Caco-2 (cell line): ENCODE measurements at regions not wholly inside any gene's neighbourhood (a gene's known extent, or its start where the extent isn't known, plus 50 kb on each side); places are given as distances from the start of the nearest gene placed in this dataset.

Source experiments
- BruUV-seq: library from RNA; stranded (reverse); fragments of 400-500 nt; replicated peaks from 2 replicates; lab custom pipeline; 2021; lab: Mats Ljungman, UMichigan
- CTCF ChIA-PET: fragments of 300-600 bp; sonication (Branson Sonifier 250); formaldehyde crosslinking; loops from one replicate; lab custom pipeline; 2022; ENCODE audit warnings: antibody characterized with exemption; lab: Charles Lee
- POLR2A ChIA-PET: fragments of 300-600 bp; sonication (Branson Sonifier 250); formaldehyde crosslinking; loops from one replicate; lab custom pipeline; 2022; ENCODE audit warnings: antibody characterized with exemption; lab: Charles Lee
- DNase-seq, 2 experiments: peaks; one replicate each; pipeline versions ENCODE4 v3.0.0 to v3.0.0-alpha.2; 2020 to 2022
- H3K27me3 ChIP-seq: replicated peaks from 2 replicates; pipeline ENCODE4 v1.6.0; 2011; ENCODE audit warnings: low read length; ENCODE audit not compliant: control insufficient read depth, insufficient read depth
- H3K36me3 ChIP-seq: 2 replicates; pipeline ENCODE4 v1.5.1; 2011; ENCODE audit warnings: low read length; ENCODE audit not compliant: control insufficient read depth, insufficient read depth
- H3K4me1 ChIP-seq: fragments of 250-450 bp; sonication (Bioruptor Pico); 2 replicates; pipeline ENCODE4 v1.5.1; 2020; ENCODE audit warnings: mild to moderate bottlenecking
- H3K4me3 ChIP-seq: 2 replicates; pipeline ENCODE4 v1.5.1; 2011; ENCODE audit warnings: low read depth, mild to moderate bottlenecking, control low read depth, low read length
- H3K9me3 ChIP-seq: fragments of 250-450 bp; sonication (Bioruptor Pico); 2 replicates; pipeline ENCODE4 v1.5.1; 2020; ENCODE audit warnings: mild to moderate bottlenecking, moderate library complexity
- H3K27ac Mint-ChIP-seq: one replicate; pipeline ENCODE4 v1.8.0; 2022; ENCODE audit warnings: mixed read lengths; ENCODE audit not compliant: unreplicated experiment
- H3K27me3 Mint-ChIP-seq: one replicate; pipeline ENCODE4 v1.8.0; 2022; ENCODE audit warnings: mixed read lengths; ENCODE audit not compliant: insufficient read depth, unreplicated experiment
- H3K36me3 Mint-ChIP-seq: one replicate; pipeline ENCODE4 v1.8.0; 2022; ENCODE audit warnings: mild to moderate bottlenecking, mixed read lengths; ENCODE audit not compliant: insufficient read depth, unreplicated experiment
- H3K4me1 Mint-ChIP-seq: one replicate; pipeline ENCODE4 v1.8.0; 2022; ENCODE audit warnings: low read depth, mixed read lengths; ENCODE audit not compliant: unreplicated experiment
- H3K4me3 Mint-ChIP-seq: one replicate; pipeline ENCODE4 v1.8.0; 2022; ENCODE audit warnings: mild to moderate bottlenecking, moderate library complexity, mixed read lengths; ENCODE audit not compliant: unreplicated experiment
- H3K9me3 Mint-ChIP-seq: one replicate; pipeline ENCODE4 v1.8.0; 2022; ENCODE audit warnings: mixed read lengths; ENCODE audit not compliant: unreplicated experiment
- intact Hi-C: fragments of 100-400 bp; cut with micrococcal nuclease; formaldehyde crosslinking; loops from one replicate; pipeline ENCODE4 v1.10.0; 2022; ENCODE audit not compliant: unreplicated experiment
- TF ChIP-seq, protein P1 (sequence below), 2 experiments: fragments of 200-600 bp in 1 of 2; IDR thresholded peaks; 1 replicate in 1 of 2; 2 replicates in 1 of 2; pipeline versions ENCODE4 v1.5.1 to v1.8.0; 2011 to 2022; ENCODE audit warnings: antibody characterized with exemption in 1 of 2, control low read depth in 1 of 2, inconsistent platforms in 1 of 2, low read depth in 1 of 2, low read length in 1 of 2, mild to moderate bottlenecking in 1 of 2, moderate library complexity in 1 of 2; ENCODE audit not compliant: insufficient read depth in 1 of 2, severe bottlenecking in 1 of 2, unreplicated experiment in 1 of 2

GRCh38 chr10:2282202-2282601, 544.9 kb upstream of the ADARB2 start:
- Mint-ChIP-seq H3K4me1 (no peaks in the 10 kb centered on the region), H3K4me3 (no peak overlapping the region), H3K36me3 (no peaks in the 10 kb centered on the region), H3K9me3 (no peaks in the 10 kb centered on the region), H3K27me3 (peaks cover 24% of the 10 kb centered on the region), H3K27ac (no peak overlapping the region)
- TF ChIP-seq, protein P1, sequence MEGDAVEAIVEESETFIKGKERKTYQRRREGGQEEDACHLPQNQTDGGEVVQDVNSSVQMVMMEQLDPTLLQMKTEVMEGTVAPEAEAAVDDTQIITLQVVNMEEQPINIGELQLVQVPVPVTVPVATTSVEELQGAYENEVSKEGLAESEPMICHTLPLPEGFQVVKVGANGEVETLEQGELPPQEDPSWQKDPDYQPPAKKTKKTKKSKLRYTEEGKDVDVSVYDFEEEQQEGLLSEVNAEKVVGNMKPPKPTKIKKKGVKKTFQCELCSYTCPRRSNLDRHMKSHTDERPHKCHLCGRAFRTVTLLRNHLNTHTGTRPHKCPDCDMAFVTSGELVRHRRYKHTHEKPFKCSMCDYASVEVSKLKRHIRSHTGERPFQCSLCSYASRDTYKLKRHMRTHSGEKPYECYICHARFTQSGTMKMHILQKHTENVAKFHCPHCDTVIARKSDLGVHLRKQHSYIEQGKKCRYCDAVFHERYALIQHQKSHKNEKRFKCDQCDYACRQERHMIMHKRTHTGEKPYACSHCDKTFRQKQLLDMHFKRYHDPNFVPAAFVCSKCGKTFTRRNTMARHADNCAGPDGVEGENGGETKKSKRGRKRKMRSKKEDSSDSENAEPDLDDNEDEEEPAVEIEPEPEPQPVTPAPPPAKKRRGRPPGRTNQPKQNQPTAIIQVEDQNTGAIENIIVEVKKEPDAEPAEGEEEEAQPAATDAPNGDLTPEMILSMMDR (IDR thresholded peaks at IDR 0.05; ENCODE audit: insufficient read depth in 1 of 2, low read depth in 1 of 2, low read length in 1 of 2, severe bottlenecking in 1 of 2, unreplicated experiment in 1 of 2) = no peak
- DNase-seq = no peak
- no TSS peak for BruUV-seq
- Histone ChIP-seq H3K4me3 (no peak overlapping the region), H3K9me3 (no peaks in the 10 kb centered on the region), H3K4me1 (no peaks in the 10 kb centered on the region), H3K27me3 (no peaks in the 10 kb centered on the region), H3K36me3 (no peaks in the 10 kb centered on the region)
- ChIA-PET POLR2A (no interaction called here), CTCF (no interaction called here)
- intact Hi-C loops = no loop called here

- no peaks in the 10 kb centered on the region for H3K36me3 ChIP-seq
- H3K4me3 ChIP-seq = no peak overlapping the region
- ChIA-PET CTCF (no interaction called here), POLR2A (no interaction called here)
- Mint-ChIP-seq H3K4me1 (no peaks in the 10 kb centered on the region), H3K27ac (no peak overlapping the region), H3K27me3 (peaks cover 13% of the 10 kb centered on the region), H3K9me3 (no peaks in the 10 kb centered on the region), H3K4me3 (no peak overlapping the region), H3K36me3 (no peaks in the 10 kb centered on the region)
- no peaks in the 10 kb centered on the region for H3K4me1 ChIP-seq
- BruUV-seq = no TSS peak
- TF ChIP-seq, protein P1 (IDR thresholded peaks at IDR 0.05; ENCODE audit: insufficient read depth in 1 of 2, low read depth in 1 of 2, low read length in 1 of 2, severe bottlenecking in 1 of 2, unreplicated experiment in 1 of 2) = no peak
- intact Hi-C loops = no loop called here
- H3K9me3 ChIP-seq = no peaks in the 10 kb centered on the region
- no peaks in the 10 kb centered on the region for H3K27me3 ChIP-seq
- no peak for DNase-seq
These were observed 543.5 kb upstream of the ADARB2 start for GRCh38 chr10:2280713-2281300.

- H3K9me3 ChIP-seq = no peaks in the 10 kb centered on the region
- no peak overlapping the region for H3K4me3 Mint-ChIP-seq
- ChIA-PET CTCF (no interaction called here), POLR2A (no interaction called here)
- no peak for DNase-seq
- no peaks in the 10 kb centered on the region for H3K27me3 ChIP-seq
- H3K27ac Mint-ChIP-seq = no peak overlapping the region
- no peaks in the 10 kb centered on the region for H3K36me3 ChIP-seq
- BruUV-seq = no TSS peak
- no peak overlapping the region for H3K4me3 ChIP-seq
- TF ChIP-seq, protein P1 (IDR thresholded peaks at IDR 0.05; ENCODE audit: insufficient read depth in 1 of 2, low read depth in 1 of 2, low read length in 1 of 2, severe bottlenecking in 1 of 2, unreplicated experiment in 1 of 2) = no peak
- H3K36me3 Mint-ChIP-seq = no peaks in the 10 kb centered on the region
- no peaks in the 10 kb centered on the region for H3K4me1 ChIP-seq
- intact Hi-C loops = no loop called here
- peaks cover 13% of the 10 kb centered on the region for H3K27me3 Mint-ChIP-seq
- no peaks in the 10 kb centered on the region for H3K4me1 Mint-ChIP-seq
- no peaks in the 10 kb centered on the region for H3K9me3 Mint-ChIP-seq
These were observed 542.4 kb upstream of the ADARB2 start for GRCh38 chr10:2279711-2280110.
